Posterior cingulate gyrus (tissue), 11 donors: ENCODE measurements at regions not wholly inside any gene's neighbourhood (a gene's known extent, or its start where the extent isn't known, plus 50 kb on each side); places are given as distances from the start of the nearest gene placed in this dataset.
A peak's percentile ranks its signal among the peaks of the same experiment; 100 is the strongest.
"Not testable (repeated sequence)": the region's sequence is repeated elsewhere in the genome, so short reads cannot be mapped to it uniquely, and the experiment has no call there.

ENCODE experiments used
- DNase-seq, 10 donors: peaks; one replicate each; pipeline versions ENCODE4 v3.0.0 to v3.0.0-alpha.2; 2020 to 2021; ENCODE audit warnings: mixed read lengths in 3 of 10
- intact Hi-C: fragments of 100-400 bp; cut with DNase I; formaldehyde crosslinking; loops from one replicate; pipeline ENCODE4 v1.15.1; 2023

GRCh38 chr2:210730672-210731071, 174.3 kb downstream of the CPS1 start:
- intact Hi-C loops: no loop called here
- DNase-seq: no peak

GRCh38 chr2:210746826-210747225, 190.4 kb downstream of the CPS1 start:
- intact Hi-C loops, DNase-seq: not testable (repeated sequence)

- DNase-seq: no peak
- intact Hi-C loops: no loop called here
Observed at GRCh38 chr2:210752532-210752931, 196.1 kb downstream of the CPS1 start.

GRCh38 chr2:210753386-210753785, 197.0 kb downstream of the CPS1 start:
- no peak for DNase-seq
- intact Hi-C loops: no loop called here

GRCh38 chr2:210756855-210757254, 200.5 kb downstream of the CPS1 start:
- intact Hi-C loops: no loop called here
- DNase-seq: no peak

GRCh38 chr2:210762604-210763588, 206.5 kb downstream of the CPS1 start:
- DNase-seq: peak in 1 of 10 donors; percentile 75
- intact Hi-C loops: no loop called here

- DNase-seq: no peak
- intact Hi-C loops: no loop called here
Observed at GRCh38 chr2:210768329-210768910, 212.0 kb downstream of the CPS1 start.

GRCh38 chr2:210776756-210777155, 220.4 kb downstream of the CPS1 start:
- intact Hi-C loops: no loop called here
- DNase-seq: no peak

- intact Hi-C loops: no loop called here
- no peak for DNase-seq
Observed at GRCh38 chr2:210782222-210782621, 225.8 kb downstream of the CPS1 start.

GRCh38 chr2:210787831-210788230, 231.4 kb downstream of the CPS1 start:
- DNase-seq, intact Hi-C loops: not testable (repeated sequence)

- intact Hi-C loops: no loop called here
- DNase-seq: no peak
Observed at GRCh38 chr2:210792000-210792399, 235.6 kb downstream of the CPS1 start.

- DNase-seq: no peak
- intact Hi-C loops: no loop called here
Observed at GRCh38 chr2:210795506-210795905, 239.1 kb downstream of the CPS1 start.

GRCh38 chr2:210798180-210798579, 241.8 kb downstream of the CPS1 start:
- no peak for DNase-seq
- intact Hi-C loops: no loop called here

GRCh38 chr2:210814251-210815025, 258.0 kb downstream of the CPS1 start:
- intact Hi-C loops: no loop called here
- DNase-seq: no peak

- DNase-seq: no peak
- intact Hi-C loops: no loop called here
Observed at GRCh38 chr2:210816769-210817168, 260.4 kb downstream of the CPS1 start.

GRCh38 chr2:210818473-210818872, 262.1 kb downstream of the CPS1 start:
- no peak for DNase-seq
- intact Hi-C loops: no loop called here

GRCh38 chr2:210833403-210833802, 277.0 kb downstream of the CPS1 start:
- intact Hi-C loops: no loop called here
- DNase-seq: no peak

GRCh38 chr2:210839034-210839433, 282.6 kb downstream of the CPS1 start:
- intact Hi-C loops: no loop called here

GRCh38 chr2:210839450-210839849, 283.1 kb downstream of the CPS1 start:
- no peak for DNase-seq
- intact Hi-C loops: no loop called here

More at GRCh38 chr2:210839034-210839433, 282.6 kb downstream of the CPS1 start:
- DNase-seq: no peak

- no peak for DNase-seq
- intact Hi-C loops: no loop called here
Observed at GRCh38 chr2:210842896-210843295, 286.5 kb downstream of the CPS1 start.

GRCh38 chr2:210844016-210844415, 287.6 kb downstream of the CPS1 start:
- intact Hi-C loops: no loop called here

More at GRCh38 chr2:210844016-210844415, 287.6 kb downstream of the CPS1 start:
- no peak for DNase-seq
